ENCODE measurements at regions not wholly inside any gene's neighbourhood (a gene's known extent, or its start where the extent isn't known, plus 50 kb on each side); places are given as distances from the start of the nearest gene placed in this dataset.
"Not testable (repeated sequence)": the region's sequence is repeated elsewhere in the genome, so short reads cannot be mapped to it uniquely, and the experiment has no call there.

DNA sequence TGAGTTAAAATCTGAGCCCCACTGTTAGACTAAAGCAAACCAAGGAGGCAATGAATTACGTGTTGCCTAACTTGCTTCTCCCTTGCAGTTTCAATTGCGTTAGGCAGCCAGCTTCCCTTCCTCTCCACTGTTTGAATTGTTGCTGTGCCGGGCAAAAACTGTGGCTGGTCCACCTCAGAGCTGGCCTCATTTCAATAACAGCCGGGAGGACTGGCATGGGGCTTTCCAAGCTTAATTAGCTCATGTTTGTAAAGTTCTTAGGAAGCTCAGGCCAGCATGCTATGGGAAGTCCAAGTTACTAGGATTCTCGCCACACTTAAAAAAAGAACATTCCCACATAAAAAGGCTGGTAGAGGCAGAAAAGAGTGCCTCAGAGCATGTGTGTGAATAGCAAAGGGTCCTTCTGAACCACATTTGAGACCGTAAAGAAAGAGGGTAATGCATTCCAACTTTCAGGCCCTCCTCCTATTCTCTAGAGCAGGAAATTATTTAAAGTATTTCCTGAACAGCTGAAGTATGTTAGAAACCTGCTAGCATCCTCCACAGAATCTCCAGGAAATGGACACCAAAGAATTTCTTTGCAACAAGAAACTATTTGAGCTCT lies 79.0 kb upstream of the SMURF2 start:
- TF ChIP-seq, protein P1, sequence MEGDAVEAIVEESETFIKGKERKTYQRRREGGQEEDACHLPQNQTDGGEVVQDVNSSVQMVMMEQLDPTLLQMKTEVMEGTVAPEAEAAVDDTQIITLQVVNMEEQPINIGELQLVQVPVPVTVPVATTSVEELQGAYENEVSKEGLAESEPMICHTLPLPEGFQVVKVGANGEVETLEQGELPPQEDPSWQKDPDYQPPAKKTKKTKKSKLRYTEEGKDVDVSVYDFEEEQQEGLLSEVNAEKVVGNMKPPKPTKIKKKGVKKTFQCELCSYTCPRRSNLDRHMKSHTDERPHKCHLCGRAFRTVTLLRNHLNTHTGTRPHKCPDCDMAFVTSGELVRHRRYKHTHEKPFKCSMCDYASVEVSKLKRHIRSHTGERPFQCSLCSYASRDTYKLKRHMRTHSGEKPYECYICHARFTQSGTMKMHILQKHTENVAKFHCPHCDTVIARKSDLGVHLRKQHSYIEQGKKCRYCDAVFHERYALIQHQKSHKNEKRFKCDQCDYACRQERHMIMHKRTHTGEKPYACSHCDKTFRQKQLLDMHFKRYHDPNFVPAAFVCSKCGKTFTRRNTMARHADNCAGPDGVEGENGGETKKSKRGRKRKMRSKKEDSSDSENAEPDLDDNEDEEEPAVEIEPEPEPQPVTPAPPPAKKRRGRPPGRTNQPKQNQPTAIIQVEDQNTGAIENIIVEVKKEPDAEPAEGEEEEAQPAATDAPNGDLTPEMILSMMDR (IDR thresholded peaks at IDR 0.05) = no peak
- FAIRE-seq = no peak
- no peak overlapping the region for H3K4me3 ChIP-seq
- WGBS, 2 donors = 54 to 61% methylated on average over 6 of the region's 6 CpGs
- intact Hi-C loops (cut with DNase I) = no loop called here
- peak overlapping the region in 2 of 4 donors; percentile 39 to 67 for H3K27ac ChIP-seq
- ATAC-seq = peak in 3 of 4 donors; percentile 61 to 80 (median 77)
- no peaks in the 10 kb centered on the region for H3K9me3 ChIP-seq
- peaks cover 0 to 5% (median 0%) of the 10 kb centered on the region in 3 donors for H3K4me1 ChIP-seq
- peak in 3 of 6 donors; percentile 6 to 33 (median 16) for DNase-seq
- H3K27me3 ChIP-seq = no peaks in the 10 kb centered on the region
- no peaks in the 10 kb centered on the region for H3K36me3 ChIP-seq

GRCh38 chr17:64739316-64740058 lies 77.4 kb upstream of the SMURF2 start:
- TF ChIP-seq, protein P1 (IDR thresholded peaks at IDR 0.05) = no peak
- 76 to 79% methylated on average over 9 of the region's 9 CpGs for WGBS, 2 donors
- DNase-seq (no peak), ATAC-seq (no peak), FAIRE-seq (no peak)
- no peak overlapping the region for H3K27ac ChIP-seq
- peaks cover 0 to 5% (median 0%) of the 10 kb centered on the region in 3 donors for H3K4me1 ChIP-seq
- no peaks in the 10 kb centered on the region for H3K9me3 ChIP-seq
- intact Hi-C loops (cut with DNase I) = loop anchor here in 1 of 3 donors (10.0 kb wide), 1 partner anchor 315 kb away; no protein-coding TSS in a partner anchor
- H3K27me3 ChIP-seq = no peaks in the 10 kb centered on the region
- no peaks in the 10 kb centered on the region for H3K36me3 ChIP-seq
- no peak overlapping the region for H3K4me3 ChIP-seq

GRCh38 chr17:64736804-64737492 lies 74.8 kb upstream of the SMURF2 start:
- WGBS, 2 donors = 54 to 58% methylated on average over 8 of the region's 8 CpGs
- ATAC-seq (peak; percentile 66 to 81 (median 75)), DNase-seq (peak in 2 of 6 donors; percentile 12 to 45), FAIRE-seq (no peak)
- peaks cover 0 to 5% (median 0%) of the 10 kb centered on the region in 3 donors for H3K4me1 ChIP-seq
- H3K4me3 ChIP-seq = no peak overlapping the region
- H3K36me3 ChIP-seq = no peaks in the 10 kb centered on the region
- H3K27ac ChIP-seq = no peak overlapping the region
- intact Hi-C loops (cut with DNase I) = loop anchor here in 1 of 3 donors (10.0 kb wide), 1 partner anchor 312 kb away; no protein-coding TSS in a partner anchor
- H3K9me3 ChIP-seq = no peaks in the 10 kb centered on the region
- TF ChIP-seq, protein P1 (IDR thresholded peaks at IDR 0.05) = peak in 3 of 4 donors; percentile 19 to 45 (median 34)
- H3K27me3 ChIP-seq = no peaks in the 10 kb centered on the region

- FAIRE-seq (no peak), DNase-seq (peak in 1 of 6 donors; percentile 5), ATAC-seq (peak in 2 of 4 donors; percentile 15 to 26)
- TF ChIP-seq, protein P1 (IDR thresholded peaks at IDR 0.05) = no peak
- Histone ChIP-seq H3K4me3 (no peak overlapping the region), H3K4me1 (no peaks in the 10 kb centered on the region), H3K9me3 (no peaks in the 10 kb centered on the region), H3K27ac (no peak overlapping the region), H3K36me3 (no peaks in the 10 kb centered on the region), H3K27me3 (no peaks in the 10 kb centered on the region)
- intact Hi-C loops (cut with DNase I) = loop anchor here in 1 of 3 donors (10.0 kb wide), 1 partner anchor 308 kb away; no protein-coding TSS in a partner anchor
- WGBS, 2 donors = 64 to 76% methylated on average over 12 of the region's 12 CpGs
Observed at GRCh38 chr17:64732336-64733006, 70.4 kb upstream of the SMURF2 start.

DNA sequence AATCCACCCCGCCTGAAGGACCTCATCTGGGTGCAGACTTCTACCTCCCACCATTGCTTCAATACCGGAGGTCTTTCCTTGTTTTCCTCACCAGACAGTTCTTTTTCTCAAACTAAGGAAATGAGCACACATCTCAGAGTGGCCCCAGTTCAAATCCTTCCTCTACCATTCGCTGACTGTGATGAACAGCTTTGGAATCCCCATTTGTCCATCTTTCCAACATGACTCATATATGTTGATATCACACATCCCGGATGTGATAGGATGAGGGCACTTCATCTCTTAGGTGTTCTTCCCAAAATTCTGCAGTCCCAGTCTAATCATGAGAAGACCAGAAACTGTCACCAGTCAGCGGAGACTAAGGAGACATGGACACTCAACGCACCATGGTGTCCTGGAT lies 67.9 kb upstream of the SMURF2 start:
- not testable (repeated sequence) for FAIRE-seq, H3K27ac ChIP-seq, H3K9me3 ChIP-seq, DNase-seq, ATAC-seq, H3K4me3 ChIP-seq, H3K4me1 ChIP-seq, H3K27me3 ChIP-seq, H3K36me3 ChIP-seq
- intact Hi-C loops (cut with DNase I) = loop anchor here in 1 of 3 donors (10.0 kb wide), 1 partner anchor 305 kb away; no protein-coding TSS in a partner anchor
- 88 to 92% methylated on average over 6 of the region's 6 CpGs for WGBS, 2 donors
